ENCODE measurements at regions not wholly inside any gene's neighbourhood (a gene's known extent, or its start where the extent isn't known, plus 50 kb on each side); places are given as distances from the start of the nearest gene placed in this dataset.

- TF ChIP-seq, protein P1, sequence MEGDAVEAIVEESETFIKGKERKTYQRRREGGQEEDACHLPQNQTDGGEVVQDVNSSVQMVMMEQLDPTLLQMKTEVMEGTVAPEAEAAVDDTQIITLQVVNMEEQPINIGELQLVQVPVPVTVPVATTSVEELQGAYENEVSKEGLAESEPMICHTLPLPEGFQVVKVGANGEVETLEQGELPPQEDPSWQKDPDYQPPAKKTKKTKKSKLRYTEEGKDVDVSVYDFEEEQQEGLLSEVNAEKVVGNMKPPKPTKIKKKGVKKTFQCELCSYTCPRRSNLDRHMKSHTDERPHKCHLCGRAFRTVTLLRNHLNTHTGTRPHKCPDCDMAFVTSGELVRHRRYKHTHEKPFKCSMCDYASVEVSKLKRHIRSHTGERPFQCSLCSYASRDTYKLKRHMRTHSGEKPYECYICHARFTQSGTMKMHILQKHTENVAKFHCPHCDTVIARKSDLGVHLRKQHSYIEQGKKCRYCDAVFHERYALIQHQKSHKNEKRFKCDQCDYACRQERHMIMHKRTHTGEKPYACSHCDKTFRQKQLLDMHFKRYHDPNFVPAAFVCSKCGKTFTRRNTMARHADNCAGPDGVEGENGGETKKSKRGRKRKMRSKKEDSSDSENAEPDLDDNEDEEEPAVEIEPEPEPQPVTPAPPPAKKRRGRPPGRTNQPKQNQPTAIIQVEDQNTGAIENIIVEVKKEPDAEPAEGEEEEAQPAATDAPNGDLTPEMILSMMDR (IDR thresholded peaks at IDR 0.05; ENCODE audit: borderline replicate concordance, extremely low read depth, low read length, poor library complexity, severe bottlenecking) = no peak
- no peak for TF ChIP-seq EZH2 (IDR thresholded peaks at IDR 0.05; ENCODE audit: borderline replicate concordance, low read depth, low read length, severe bottlenecking)
These were observed 101.0 kb upstream of the DNAJC10 start for GRCh38 chr2:182615036-182615435.

Data from DND-41 (cell line).